Progenitor cell of endocrine pancreas (in vitro differentiated cells): ENCODE measurements at regions not wholly inside any gene's neighbourhood (a gene's known extent, or its start where the extent isn't known, plus 50 kb on each side); places are given as distances from the start of the nearest gene placed in this dataset.
A peak's percentile ranks its signal among the peaks of the same experiment; 100 is the strongest.

Experiments used
- DNase-seq: peaks from one replicate; pipeline ENCODE4 v3.0.0; 2021; ENCODE audit warnings: low spot score; ENCODE audit not compliant: unreplicated experiment
- H3K27ac Mint-ChIP-seq: 2 replicates; pipeline ENCODE4 v1.8.0; 2021; ENCODE audit warnings: mild to moderate bottlenecking, moderate library complexity, mixed read lengths
- H3K27me3 Mint-ChIP-seq: 2 replicates; pipeline ENCODE4 v1.8.0; 2021; ENCODE audit warnings: mixed read lengths
- H3K36me3 Mint-ChIP-seq: 2 replicates; pipeline ENCODE4 v1.8.0; 2022; ENCODE audit warnings: mixed read lengths; ENCODE audit not compliant: insufficient read depth
- H3K4me1 Mint-ChIP-seq: 2 replicates; pipeline ENCODE4 v1.8.0; 2021; ENCODE audit warnings: low read depth, mixed read lengths
- H3K4me3 Mint-ChIP-seq: 2 replicates; pipeline ENCODE4 v1.8.0; 2021; ENCODE audit warnings: low read depth, mild to moderate bottlenecking, moderate library complexity, mixed read lengths
- H3K9me3 Mint-ChIP-seq: 2 replicates; pipeline ENCODE4 v1.8.0; 2021; ENCODE audit warnings: low read depth, mixed read lengths
- TF ChIP-seq, protein P1 (sequence below): fragments of 200-600 bp; sonication (generic); IDR thresholded peaks from one replicate; pipeline ENCODE4 v1.5.0; 2021; ENCODE audit warnings: antibody characterized with exemption, mild to moderate bottlenecking; ENCODE audit not compliant: unreplicated experiment

DNA sequence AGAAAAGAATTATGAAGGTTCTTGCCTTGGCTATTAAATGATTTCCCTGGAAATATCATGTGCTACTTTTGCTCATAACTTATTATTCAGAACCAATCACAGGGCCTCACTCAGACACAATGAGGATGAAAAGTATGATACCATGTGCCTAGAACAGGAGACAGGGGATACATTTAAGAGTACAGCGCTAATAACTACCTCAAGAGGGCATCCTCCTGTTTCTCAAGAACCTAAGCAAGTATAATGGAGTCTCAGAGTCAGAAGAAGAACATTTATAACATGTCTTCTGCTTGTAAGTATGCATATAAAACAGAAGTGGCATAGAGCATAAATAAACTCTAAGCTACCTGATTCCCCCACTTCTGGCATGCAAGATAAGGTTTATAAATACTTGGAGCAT is 125.4 kb upstream of the MME start:
- TF ChIP-seq, protein P1, sequence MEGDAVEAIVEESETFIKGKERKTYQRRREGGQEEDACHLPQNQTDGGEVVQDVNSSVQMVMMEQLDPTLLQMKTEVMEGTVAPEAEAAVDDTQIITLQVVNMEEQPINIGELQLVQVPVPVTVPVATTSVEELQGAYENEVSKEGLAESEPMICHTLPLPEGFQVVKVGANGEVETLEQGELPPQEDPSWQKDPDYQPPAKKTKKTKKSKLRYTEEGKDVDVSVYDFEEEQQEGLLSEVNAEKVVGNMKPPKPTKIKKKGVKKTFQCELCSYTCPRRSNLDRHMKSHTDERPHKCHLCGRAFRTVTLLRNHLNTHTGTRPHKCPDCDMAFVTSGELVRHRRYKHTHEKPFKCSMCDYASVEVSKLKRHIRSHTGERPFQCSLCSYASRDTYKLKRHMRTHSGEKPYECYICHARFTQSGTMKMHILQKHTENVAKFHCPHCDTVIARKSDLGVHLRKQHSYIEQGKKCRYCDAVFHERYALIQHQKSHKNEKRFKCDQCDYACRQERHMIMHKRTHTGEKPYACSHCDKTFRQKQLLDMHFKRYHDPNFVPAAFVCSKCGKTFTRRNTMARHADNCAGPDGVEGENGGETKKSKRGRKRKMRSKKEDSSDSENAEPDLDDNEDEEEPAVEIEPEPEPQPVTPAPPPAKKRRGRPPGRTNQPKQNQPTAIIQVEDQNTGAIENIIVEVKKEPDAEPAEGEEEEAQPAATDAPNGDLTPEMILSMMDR: peak; percentile 36
- no peak for DNase-seq
- H3K9me3 Mint-ChIP-seq: peaks cover 8% of the 10 kb centered on the region
- no peak overlapping the region for H3K4me3 Mint-ChIP-seq
- no peaks in the 10 kb centered on the region for H3K4me1 Mint-ChIP-seq
- no peaks in the 10 kb centered on the region for H3K27me3 Mint-ChIP-seq
- no peak overlapping the region for H3K27ac Mint-ChIP-seq
- no peaks in the 10 kb centered on the region for H3K36me3 Mint-ChIP-seq

DNA sequence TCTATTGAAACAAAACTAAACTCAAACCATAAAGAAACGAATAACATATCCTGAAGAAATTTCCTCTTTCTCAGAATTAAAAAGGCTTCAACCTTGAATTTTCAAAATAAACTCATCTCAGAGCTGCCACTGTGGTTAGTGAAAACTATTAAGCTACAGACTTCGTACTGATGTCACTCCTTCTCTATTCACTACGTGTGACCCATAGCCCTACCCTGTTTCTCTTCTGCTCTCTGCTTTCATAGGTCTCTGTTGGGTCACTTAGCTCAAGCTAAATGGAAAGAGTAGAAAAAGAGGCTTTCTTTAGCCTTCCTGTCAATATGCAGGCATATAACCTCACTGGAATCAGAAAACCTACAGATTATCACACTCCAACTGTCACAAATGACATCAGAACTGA is 126.6 kb upstream of the MME start:
- DNase-seq: no peak
- Mint-ChIP-seq H3K27me3 (no peaks in the 10 kb centered on the region), H3K9me3 (peaks cover 11% of the 10 kb centered on the region), H3K4me1 (no peaks in the 10 kb centered on the region), H3K4me3 (no peak overlapping the region), H3K27ac (no peak overlapping the region), H3K36me3 (no peaks in the 10 kb centered on the region)
- TF ChIP-seq, protein P1: no peak

DNA sequence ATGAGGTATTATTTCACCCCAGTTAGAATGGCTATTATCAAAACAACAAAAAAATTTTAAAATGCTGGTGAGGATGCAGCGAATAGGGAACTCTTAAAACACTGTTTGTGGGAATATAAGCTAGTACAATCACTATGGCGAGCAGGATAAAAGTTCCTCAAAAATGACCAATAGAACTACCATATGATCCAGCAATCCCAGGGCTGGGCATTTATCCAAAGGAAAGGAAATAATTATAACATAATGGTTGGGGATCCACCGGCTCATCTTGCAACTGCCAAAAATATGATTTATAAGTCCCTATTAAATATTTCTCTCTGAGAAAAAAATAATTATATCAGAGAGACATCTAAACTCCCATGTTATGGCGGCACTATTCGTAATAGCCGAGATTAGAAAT is 127.6 kb upstream of the MME start:
- no peak overlapping the region for H3K27ac Mint-ChIP-seq
- H3K27me3 Mint-ChIP-seq: no peaks in the 10 kb centered on the region
- H3K4me1 Mint-ChIP-seq: no peaks in the 10 kb centered on the region
- peaks cover 11% of the 10 kb centered on the region for H3K9me3 Mint-ChIP-seq
- H3K36me3 Mint-ChIP-seq: no peaks in the 10 kb centered on the region
- TF ChIP-seq, protein P1: no peak
- H3K4me3 Mint-ChIP-seq: no peak overlapping the region
- no peak for DNase-seq

DNA sequence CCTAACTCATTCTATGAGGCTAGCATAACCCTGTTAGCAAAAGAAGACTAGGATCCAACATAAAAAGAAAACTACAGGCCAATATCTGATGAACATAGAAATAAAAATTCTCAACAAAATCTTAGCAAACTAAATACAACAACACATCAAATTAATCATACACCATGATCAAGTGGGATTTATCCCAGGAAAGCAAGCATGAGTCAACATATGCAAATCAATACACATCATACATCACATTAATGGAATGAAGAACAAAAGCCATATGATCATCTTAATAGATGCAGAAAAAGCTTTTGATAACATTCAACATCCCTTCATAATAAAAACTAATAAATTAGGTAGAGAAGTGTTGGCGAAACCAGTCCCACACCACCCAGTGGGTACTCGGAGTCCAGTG is 136.1 kb upstream of the MME start:
- no peak for DNase-seq
- no peak overlapping the region for H3K27ac Mint-ChIP-seq
- H3K36me3 Mint-ChIP-seq: no peaks in the 10 kb centered on the region
- peaks cover 20% of the 10 kb centered on the region for H3K9me3 Mint-ChIP-seq
- no peaks in the 10 kb centered on the region for H3K4me1 Mint-ChIP-seq
- TF ChIP-seq, protein P1: no peak
- no peaks in the 10 kb centered on the region for H3K27me3 Mint-ChIP-seq
- no peak overlapping the region for H3K4me3 Mint-ChIP-seq

DNA sequence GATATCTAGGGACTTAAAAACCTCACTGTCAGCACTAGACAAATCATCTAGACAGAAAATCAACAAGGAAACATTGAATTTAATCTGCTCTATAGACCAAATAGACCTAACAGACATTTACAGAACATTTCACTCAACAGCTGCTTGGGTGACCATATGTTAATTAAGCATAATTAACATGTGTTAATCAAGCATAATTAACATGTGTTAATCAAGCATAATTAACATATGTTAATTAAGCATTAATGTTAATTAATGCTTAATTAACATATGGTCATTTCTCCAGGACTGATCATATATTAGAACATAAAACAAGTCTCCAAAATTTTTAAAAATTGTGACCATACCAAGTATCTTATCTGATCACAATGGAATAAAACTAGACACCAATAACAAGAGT is 137.3 kb upstream of the MME start:
- H3K27me3 Mint-ChIP-seq: no peaks in the 10 kb centered on the region
- TF ChIP-seq, protein P1: no peak
- no peak overlapping the region for H3K4me3 Mint-ChIP-seq
- peaks cover 20% of the 10 kb centered on the region for H3K9me3 Mint-ChIP-seq
- H3K36me3 Mint-ChIP-seq: no peaks in the 10 kb centered on the region
- H3K4me1 Mint-ChIP-seq: no peaks in the 10 kb centered on the region
- DNase-seq: no peak
- H3K27ac Mint-ChIP-seq: no peak overlapping the region
